ENCODE measurements at regions not wholly inside any gene's neighbourhood (a gene's known extent, or its start where the extent isn't known, plus 50 kb on each side); places are given as distances from the start of the nearest gene placed in this dataset.

DNA sequence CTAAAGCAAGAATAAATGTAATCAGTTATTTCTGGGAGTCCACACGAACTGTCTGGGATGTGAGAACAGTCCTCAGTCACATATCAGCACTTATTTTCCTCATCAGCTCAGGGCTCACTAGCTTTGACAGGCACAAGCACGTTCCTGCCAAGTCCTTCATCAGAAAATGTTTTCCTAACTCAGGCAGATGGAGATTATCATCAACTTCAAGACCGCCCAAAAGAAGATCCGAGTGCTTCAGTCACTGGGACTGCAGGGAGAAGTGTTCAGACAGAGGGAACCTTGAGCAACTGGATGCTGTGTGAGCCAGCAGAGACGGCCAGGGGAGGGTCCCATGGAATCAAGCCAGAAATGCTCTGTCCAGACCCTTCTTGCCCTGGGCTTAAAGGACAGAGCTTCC is 189.4 kb downstream of the NXNL2 start:
- no peak for DNase-seq
- Mint-ChIP-seq H3K27me3 (peaks cover 9 to 16% of the 10 kb centered on the region in 2 donors), H3K9me3 (peaks cover 0 to 3% (median 0%) of the 10 kb centered on the region in 8 donors), H3K4me1 (no peaks in the 10 kb centered on the region), H3K36me3 (no peaks in the 10 kb centered on the region), H3K27ac (no peak overlapping the region), H3K4me3 (no peak overlapping the region)
- Histone ChIP-seq H3K4me1 (ENCODE audit: insufficient read depth, low read length) (no peaks in the 10 kb centered on the region), H3K27ac (ENCODE audit: low read depth, low read length) (no peak overlapping the region), H3K4me3 (ENCODE audit: low read length in 2 of 2) (no peak overlapping the region), H3K27me3 (ENCODE audit: insufficient read depth, low read length) (no peaks in the 10 kb centered on the region), H3K36me3 (ENCODE audit: insufficient read depth, low read length) (no peaks in the 10 kb centered on the region), H3K9me3 (ENCODE audit: control insufficient read depth in 1 of 2, low read length in 2 of 2) (no peaks in the 10 kb centered on the region)
- ChIA-PET POLR2A (ENCODE audit: partially characterized antibody) (no interaction called here), CTCF (ENCODE audit: partially characterized antibody) (no interaction called here)
- intact Hi-C loops (cut with micrococcal nuclease) = no loop called here

DNA sequence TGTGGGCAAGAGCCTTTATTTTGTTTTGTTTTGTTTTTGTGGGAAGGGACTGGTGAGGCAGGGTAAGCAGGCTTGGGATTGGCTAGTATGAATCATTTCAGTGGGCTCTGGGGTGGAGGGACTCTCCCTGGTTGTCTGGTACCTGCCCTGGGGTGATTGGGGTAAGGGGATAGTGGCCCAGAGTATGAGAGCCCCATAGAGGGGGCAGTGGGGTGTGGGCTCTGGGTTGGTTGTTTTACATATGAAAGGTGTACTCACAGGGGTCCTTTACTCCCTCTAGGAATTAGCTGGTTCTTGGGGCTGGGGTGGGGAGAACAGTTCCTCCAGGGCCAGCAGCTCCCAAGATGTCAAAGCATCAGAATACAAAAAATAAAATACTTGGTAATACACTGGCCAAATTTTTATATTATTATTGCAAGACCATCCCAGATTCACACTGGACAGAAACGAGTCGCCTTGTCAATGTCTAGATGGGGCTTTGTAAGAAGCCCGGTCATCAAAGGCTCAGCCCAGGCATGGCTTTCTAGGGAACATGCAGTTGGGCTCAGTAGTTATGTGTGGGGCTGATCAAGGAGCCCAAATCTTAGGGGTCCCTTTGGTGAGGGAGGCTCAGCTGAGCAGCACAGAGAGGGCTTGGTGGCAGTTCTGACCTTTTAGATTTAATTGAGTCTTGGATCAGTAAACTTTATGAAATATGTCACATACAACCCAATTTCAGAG is 190.5 kb downstream of the NXNL2 start:
- no peak for DNase-seq
- ChIA-PET POLR2A (ENCODE audit: partially characterized antibody) (no interaction called here), CTCF (ENCODE audit: partially characterized antibody) (no interaction called here)
- Mint-ChIP-seq H3K4me3 (no peak overlapping the region), H3K9me3 (peaks cover 0 to 5% (median under 1%) of the 10 kb centered on the region in 8 donors), H3K4me1 (no peaks in the 10 kb centered on the region), H3K27me3 (peaks cover 9 to 13% of the 10 kb centered on the region in 2 donors), H3K36me3 (no peaks in the 10 kb centered on the region), H3K27ac (peak overlapping the region in 1 of 7 donors; percentile 6)
- Histone ChIP-seq H3K27me3 (ENCODE audit: insufficient read depth, low read length) (no peaks in the 10 kb centered on the region), H3K36me3 (ENCODE audit: insufficient read depth, low read length) (no peaks in the 10 kb centered on the region), H3K27ac (ENCODE audit: low read depth, low read length) (no peak overlapping the region), H3K4me3 (ENCODE audit: low read length in 2 of 2) (no peak overlapping the region), H3K9me3 (ENCODE audit: control insufficient read depth in 1 of 2, low read length in 2 of 2) (no peaks in the 10 kb centered on the region), H3K4me1 (ENCODE audit: insufficient read depth, low read length) (no peaks in the 10 kb centered on the region)
- intact Hi-C loops (cut with micrococcal nuclease) = no loop called here

DNA sequence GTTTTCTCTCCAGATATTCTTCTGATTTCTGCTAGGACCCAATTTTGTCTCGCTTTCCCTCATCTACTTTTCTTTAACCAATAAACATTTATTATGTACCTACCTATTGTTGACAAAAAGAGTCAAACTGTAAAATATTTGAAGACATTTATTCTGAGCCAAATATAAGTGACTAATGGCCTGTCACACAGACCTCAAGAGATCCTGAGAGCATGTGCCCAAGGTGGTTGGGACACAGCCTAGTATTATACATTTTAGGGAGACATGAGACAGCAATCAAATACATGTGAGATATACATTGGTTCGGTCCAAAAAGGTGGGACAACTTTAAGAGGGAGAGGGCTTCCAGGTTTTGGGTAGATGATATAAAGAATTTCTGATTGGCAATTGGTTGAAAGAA is 191.8 kb downstream of the NXNL2 start:
- DNase-seq = no peak
- H3K9me3 Mint-ChIP-seq = peaks cover 0 to 5% (median 1%) of the 10 kb centered on the region in 8 donors
- CTCF ChIA-PET (ENCODE audit: partially characterized antibody) = no interaction called here
- Histone ChIP-seq H3K4me1 (ENCODE audit: insufficient read depth, low read length) (no peaks in the 10 kb centered on the region), H3K27ac (ENCODE audit: low read depth, low read length) (no peak overlapping the region), H3K36me3 (ENCODE audit: insufficient read depth, low read length) (no peaks in the 10 kb centered on the region), H3K9me3 (ENCODE audit: control insufficient read depth in 1 of 2, low read length in 2 of 2) (no peaks in the 10 kb centered on the region), H3K27me3 (ENCODE audit: insufficient read depth, low read length) (no peaks in the 10 kb centered on the region), H3K4me3 (ENCODE audit: low read length in 2 of 2) (no peak overlapping the region)
- intact Hi-C loops (cut with micrococcal nuclease) = no loop called here
- H3K27me3 Mint-ChIP-seq = peaks cover 8 to 16% of the 10 kb centered on the region in 2 donors
- no peaks in the 10 kb centered on the region for H3K4me1 Mint-ChIP-seq
- POLR2A ChIA-PET (ENCODE audit: partially characterized antibody) = no interaction called here
- no peak overlapping the region for H3K4me3 Mint-ChIP-seq
- H3K36me3 Mint-ChIP-seq = no peaks in the 10 kb centered on the region
- H3K27ac Mint-ChIP-seq = no peak overlapping the region

DNA sequence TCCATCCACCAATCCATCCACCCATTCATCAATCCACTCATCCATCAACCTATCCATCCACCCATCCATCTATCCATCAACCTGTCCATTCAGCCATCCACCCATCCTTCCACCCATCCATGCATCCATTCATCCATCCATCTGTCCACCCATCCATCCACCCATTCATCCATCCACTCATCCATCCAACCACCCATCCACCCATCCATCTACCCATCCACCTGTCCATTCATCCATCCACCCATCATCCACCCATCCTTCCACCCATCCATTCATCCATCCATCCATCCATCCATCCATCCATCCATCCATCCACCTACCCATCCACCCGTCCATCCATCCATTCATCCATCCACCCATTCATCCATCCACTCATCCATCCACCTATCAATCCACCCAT is 195.8 kb downstream of the NXNL2 start:
- CTCF ChIA-PET (ENCODE audit: partially characterized antibody) = no interaction called here
- Histone ChIP-seq H3K27me3 (ENCODE audit: insufficient read depth, low read length) (no peaks in the 10 kb centered on the region), H3K4me1 (ENCODE audit: insufficient read depth, low read length) (no peaks in the 10 kb centered on the region), H3K4me3 (ENCODE audit: low read length in 2 of 2) (no peak overlapping the region), H3K36me3 (ENCODE audit: insufficient read depth, low read length) (no peaks in the 10 kb centered on the region), H3K27ac (ENCODE audit: low read depth, low read length) (no peak overlapping the region), H3K9me3 (ENCODE audit: control insufficient read depth in 1 of 2, low read length in 2 of 2) (no peaks in the 10 kb centered on the region)
- DNase-seq = no peak
- H3K27ac Mint-ChIP-seq = no peak overlapping the region
- peaks cover 2 to 4% of the 10 kb centered on the region in 2 donors for H3K27me3 Mint-ChIP-seq
- POLR2A ChIA-PET (ENCODE audit: partially characterized antibody) = no interaction called here
- peaks cover 0 to 5% (median 1%) of the 10 kb centered on the region in 8 donors for H3K9me3 Mint-ChIP-seq
- H3K4me1 Mint-ChIP-seq = no peaks in the 10 kb centered on the region
- no peaks in the 10 kb centered on the region for H3K36me3 Mint-ChIP-seq
- no peak overlapping the region for H3K4me3 Mint-ChIP-seq
- intact Hi-C loops (cut with micrococcal nuclease) = no loop called here

DNA sequence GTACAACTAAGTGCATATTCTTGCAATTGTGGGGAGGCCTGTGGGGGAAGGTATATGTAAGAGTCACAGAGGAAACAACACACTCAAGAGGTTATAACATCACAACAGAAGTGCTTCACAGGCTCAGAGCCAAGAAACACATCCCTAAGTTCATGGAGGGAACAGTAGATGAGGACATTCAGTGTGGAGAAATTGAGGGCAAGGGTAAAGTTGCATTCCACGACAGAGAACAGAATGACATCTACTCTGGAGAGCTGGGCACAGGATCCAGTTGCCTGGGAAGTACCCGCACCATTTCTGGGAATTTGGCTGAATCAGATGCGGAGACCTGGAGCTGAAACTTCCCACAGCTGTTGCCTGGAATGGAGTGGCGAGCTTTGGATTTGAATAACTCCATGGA is 197.2 kb downstream of the NXNL2 start:
- CTCF ChIA-PET (ENCODE audit: partially characterized antibody) = no interaction called here
- POLR2A ChIA-PET (ENCODE audit: partially characterized antibody) = no interaction called here
- intact Hi-C loops (cut with micrococcal nuclease) = no loop called here

DNA sequence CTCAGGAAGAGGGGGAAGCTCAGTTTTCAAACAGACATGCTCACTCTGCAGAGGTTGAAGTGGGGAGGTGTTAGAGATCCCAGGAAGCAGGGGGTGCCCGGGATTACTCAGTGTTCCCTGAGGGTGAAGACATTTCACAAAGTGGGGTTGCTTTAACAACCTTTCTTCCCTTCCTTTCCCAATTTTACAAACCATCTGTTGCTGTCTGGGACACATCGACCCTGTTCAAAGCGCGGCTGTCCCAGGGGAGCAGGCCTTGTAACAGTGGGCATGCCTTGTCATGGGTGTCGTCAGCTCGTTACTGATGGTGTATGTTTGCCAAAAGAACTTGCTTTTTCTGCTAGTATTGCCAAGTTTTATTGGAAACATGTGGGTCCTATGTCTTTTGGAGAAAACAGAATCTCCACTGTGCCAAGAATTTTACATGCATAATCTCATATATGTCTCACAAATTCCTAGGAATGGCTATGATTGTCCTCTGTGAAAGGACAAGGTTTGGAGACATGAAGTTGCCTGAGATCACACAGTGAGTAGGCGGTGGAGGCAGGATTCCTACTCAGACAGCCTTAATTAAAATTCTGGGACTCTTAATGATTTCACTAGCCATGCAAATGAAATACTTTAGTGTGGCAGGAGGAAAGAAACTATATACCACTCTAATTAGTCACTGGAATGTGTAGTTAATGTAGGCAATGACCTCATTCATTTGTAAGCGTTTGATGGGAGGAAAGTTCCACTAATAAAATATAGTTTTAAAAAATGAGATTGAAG is 198.9 kb downstream of the NXNL2 start:
- no peaks in the 10 kb centered on the region for H3K9me3 ChIP-seq (ENCODE audit: control insufficient read depth in 1 of 2, low read length in 2 of 2)

More for the DNA sequence above, 197.2 kb downstream of the NXNL2 start:
- Histone ChIP-seq H3K27me3 (ENCODE audit: insufficient read depth, low read length) (no peaks in the 10 kb centered on the region), H3K36me3 (ENCODE audit: insufficient read depth, low read length) (no peaks in the 10 kb centered on the region), H3K27ac (ENCODE audit: low read depth, low read length) (no peak overlapping the region), H3K4me3 (ENCODE audit: low read length in 2 of 2) (no peak overlapping the region), H3K4me1 (ENCODE audit: insufficient read depth, low read length) (no peaks in the 10 kb centered on the region), H3K9me3 (ENCODE audit: control insufficient read depth in 1 of 2, low read length in 2 of 2) (no peaks in the 10 kb centered on the region)
- no peak for DNase-seq
- H3K27ac Mint-ChIP-seq = no peak overlapping the region
- no peaks in the 10 kb centered on the region for H3K36me3 Mint-ChIP-seq
- H3K4me1 Mint-ChIP-seq = no peaks in the 10 kb centered on the region
- H3K27me3 Mint-ChIP-seq = peaks cover 2% of the 10 kb centered on the region in 2 donors
- no peak overlapping the region for H3K4me3 Mint-ChIP-seq
- peaks cover 0 to 5% (median 1%) of the 10 kb centered on the region in 8 donors for H3K9me3 Mint-ChIP-seq

DNA sequence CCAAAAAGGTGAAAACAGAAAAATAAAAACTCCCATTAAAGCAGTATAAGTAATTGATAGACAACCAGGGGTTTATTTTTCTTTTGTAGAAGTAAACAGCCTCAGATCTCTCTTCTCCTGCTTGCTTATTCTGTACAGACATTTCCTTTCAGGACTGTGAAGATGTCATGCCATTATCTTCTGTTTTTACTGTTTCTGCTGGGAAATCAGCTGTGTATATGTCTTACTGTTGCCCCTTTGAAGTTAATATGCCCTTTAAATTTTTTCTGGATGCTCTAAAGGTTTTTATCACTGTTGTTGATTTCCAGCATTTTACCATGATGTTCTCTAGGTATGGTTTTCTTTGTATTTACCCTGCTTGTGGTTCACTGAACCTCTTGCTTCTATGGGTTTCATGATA is 199.5 kb downstream of the NXNL2 start:
- no peaks in the 10 kb centered on the region for H3K27me3 ChIP-seq (ENCODE audit: insufficient read depth, low read length)
- ChIA-PET POLR2A (ENCODE audit: partially characterized antibody) (no interaction called here), CTCF (ENCODE audit: partially characterized antibody) (no interaction called here)
- no peak overlapping the region for H3K27ac ChIP-seq (ENCODE audit: low read depth, low read length)
- H3K36me3 ChIP-seq (ENCODE audit: insufficient read depth, low read length) = no peaks in the 10 kb centered on the region
- H3K9me3 ChIP-seq (ENCODE audit: control insufficient read depth in 1 of 2, low read length in 2 of 2) = no peaks in the 10 kb centered on the region
- H3K4me3 Mint-ChIP-seq = no peak overlapping the region
- no peak overlapping the region for H3K27ac Mint-ChIP-seq
- no peaks in the 10 kb centered on the region for H3K36me3 Mint-ChIP-seq
- peaks cover 2 to 4% of the 10 kb centered on the region in 2 donors for H3K27me3 Mint-ChIP-seq
- H3K4me1 ChIP-seq (ENCODE audit: insufficient read depth, low read length) = no peaks in the 10 kb centered on the region
- no peak overlapping the region for H3K4me3 ChIP-seq (ENCODE audit: low read length in 2 of 2)
- H3K4me1 Mint-ChIP-seq = no peaks in the 10 kb centered on the region
- intact Hi-C loops (cut with micrococcal nuclease) = no loop called here
- DNase-seq = no peak
- H3K9me3 Mint-ChIP-seq = peaks cover 0 to 4% (median under 1%) of the 10 kb centered on the region in 8 donors

More for the DNA sequence above, 198.9 kb downstream of the NXNL2 start:
- Histone ChIP-seq H3K4me3 (ENCODE audit: low read length in 2 of 2) (no peak overlapping the region), H3K4me1 (ENCODE audit: insufficient read depth, low read length) (no peaks in the 10 kb centered on the region), H3K27ac (ENCODE audit: low read depth, low read length) (no peak overlapping the region), H3K27me3 (ENCODE audit: insufficient read depth, low read length) (no peaks in the 10 kb centered on the region), H3K36me3 (ENCODE audit: insufficient read depth, low read length) (no peaks in the 10 kb centered on the region)
- H3K9me3 Mint-ChIP-seq = peaks cover 0 to 5% (median under 1%) of the 10 kb centered on the region in 8 donors
- H3K36me3 Mint-ChIP-seq = no peaks in the 10 kb centered on the region
- intact Hi-C loops (cut with micrococcal nuclease) = no loop called here
- CTCF ChIA-PET (ENCODE audit: partially characterized antibody) = no interaction called here
- no peaks in the 10 kb centered on the region for H3K4me1 Mint-ChIP-seq
- H3K27ac Mint-ChIP-seq = no peak overlapping the region
- POLR2A ChIA-PET (ENCODE audit: partially characterized antibody) = no interaction called here
- H3K27me3 Mint-ChIP-seq = peaks cover 0 to 4% of the 10 kb centered on the region in 2 donors
- no peak for DNase-seq
- no peak overlapping the region for H3K4me3 Mint-ChIP-seq
